ENCODE measurements at regions not wholly inside any gene's neighbourhood (a gene's known extent, or its start where the extent isn't known, plus 50 kb on each side); places are given as distances from the start of the nearest gene placed in this dataset.

DNA sequence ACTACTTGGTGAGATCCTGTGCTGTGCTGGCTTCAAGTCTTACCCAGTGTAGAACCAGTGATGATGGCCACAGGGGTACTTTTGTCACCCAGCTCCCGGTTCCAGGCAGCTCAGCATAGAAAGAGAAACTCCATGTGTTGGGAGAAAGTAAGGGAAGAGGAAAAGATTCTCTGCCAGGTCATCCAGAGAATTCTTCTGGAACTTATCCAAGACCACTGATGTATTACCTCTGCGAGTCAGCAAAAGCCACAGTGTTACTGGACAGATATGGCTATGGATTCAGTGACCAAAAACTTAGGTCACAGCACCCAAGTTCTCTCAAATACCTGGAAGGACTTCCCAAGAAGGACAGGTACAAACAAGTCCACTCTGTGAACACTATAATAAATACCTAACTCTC lies 399.5 kb upstream of the MIR17HG start:
- Histone ChIP-seq H3K4me3 (no peak overlapping the region), H3K36me3 (no peaks in the 10 kb centered on the region), H3K9me3 (peaks cover 0 to 3% (median 0%) of the 10 kb centered on the region in 4 donors), H3K4me1 (no peaks in the 10 kb centered on the region), H3K27me3 (no peaks in the 10 kb centered on the region), H3K27ac (no peak overlapping the region)
- no peak for DNase-seq
- WGBS, 2 donors: 73 to 84% methylated on average over 2 of the region's 2 CpGs
- intact Hi-C loops (cut with DNase I): no loop called here
- TF ChIP-seq POLR2AphosphoS5 (IDR thresholded peaks at IDR 0.05) (no peak), EP300 (IDR thresholded peaks at IDR 0.05) (no peak), POLR2A (IDR thresholded peaks at IDR 0.05) (no peak)
- TF ChIP-seq, protein P1, sequence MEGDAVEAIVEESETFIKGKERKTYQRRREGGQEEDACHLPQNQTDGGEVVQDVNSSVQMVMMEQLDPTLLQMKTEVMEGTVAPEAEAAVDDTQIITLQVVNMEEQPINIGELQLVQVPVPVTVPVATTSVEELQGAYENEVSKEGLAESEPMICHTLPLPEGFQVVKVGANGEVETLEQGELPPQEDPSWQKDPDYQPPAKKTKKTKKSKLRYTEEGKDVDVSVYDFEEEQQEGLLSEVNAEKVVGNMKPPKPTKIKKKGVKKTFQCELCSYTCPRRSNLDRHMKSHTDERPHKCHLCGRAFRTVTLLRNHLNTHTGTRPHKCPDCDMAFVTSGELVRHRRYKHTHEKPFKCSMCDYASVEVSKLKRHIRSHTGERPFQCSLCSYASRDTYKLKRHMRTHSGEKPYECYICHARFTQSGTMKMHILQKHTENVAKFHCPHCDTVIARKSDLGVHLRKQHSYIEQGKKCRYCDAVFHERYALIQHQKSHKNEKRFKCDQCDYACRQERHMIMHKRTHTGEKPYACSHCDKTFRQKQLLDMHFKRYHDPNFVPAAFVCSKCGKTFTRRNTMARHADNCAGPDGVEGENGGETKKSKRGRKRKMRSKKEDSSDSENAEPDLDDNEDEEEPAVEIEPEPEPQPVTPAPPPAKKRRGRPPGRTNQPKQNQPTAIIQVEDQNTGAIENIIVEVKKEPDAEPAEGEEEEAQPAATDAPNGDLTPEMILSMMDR (IDR thresholded peaks at IDR 0.05): no peak

DNA sequence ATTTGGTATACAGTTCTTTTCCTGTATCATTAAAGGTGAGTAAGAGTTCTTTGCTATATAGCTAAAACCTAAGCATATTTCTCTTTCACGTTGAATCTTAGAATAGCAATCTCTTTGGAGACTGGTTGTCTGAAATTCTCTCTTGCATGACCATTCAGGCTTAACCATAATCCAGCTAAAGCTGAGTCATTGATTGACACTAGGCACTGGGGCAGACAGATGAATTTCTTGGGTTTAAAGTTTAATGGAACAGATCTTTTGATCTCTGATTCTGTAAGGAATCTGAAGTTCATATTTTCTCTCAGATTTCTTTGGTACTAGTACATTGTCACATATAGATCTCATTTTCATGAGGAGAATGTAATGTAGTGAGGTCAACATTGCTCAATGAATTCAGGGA lies 397.3 kb upstream of the MIR17HG start:
- H3K36me3 ChIP-seq: no peaks in the 10 kb centered on the region
- no peaks in the 10 kb centered on the region for H3K4me1 ChIP-seq
- H3K9me3 ChIP-seq: peaks cover 0 to 3% (median 0%) of the 10 kb centered on the region in 4 donors
- 86 to 91% methylated on average over 1 of the region's 1 CpG for WGBS, 2 donors
- intact Hi-C loops (cut with DNase I): no loop called here
- TF ChIP-seq POLR2A (IDR thresholded peaks at IDR 0.05): no peak
- TF ChIP-seq POLR2AphosphoS5 (IDR thresholded peaks at IDR 0.05): no peak
- TF ChIP-seq, protein P1 (IDR thresholded peaks at IDR 0.05): no peak
- no peak for TF ChIP-seq EP300 (IDR thresholded peaks at IDR 0.05)
- DNase-seq: no peak
- no peak overlapping the region for H3K27ac ChIP-seq
- no peaks in the 10 kb centered on the region for H3K27me3 ChIP-seq
- no peak overlapping the region for H3K4me3 ChIP-seq

DNA sequence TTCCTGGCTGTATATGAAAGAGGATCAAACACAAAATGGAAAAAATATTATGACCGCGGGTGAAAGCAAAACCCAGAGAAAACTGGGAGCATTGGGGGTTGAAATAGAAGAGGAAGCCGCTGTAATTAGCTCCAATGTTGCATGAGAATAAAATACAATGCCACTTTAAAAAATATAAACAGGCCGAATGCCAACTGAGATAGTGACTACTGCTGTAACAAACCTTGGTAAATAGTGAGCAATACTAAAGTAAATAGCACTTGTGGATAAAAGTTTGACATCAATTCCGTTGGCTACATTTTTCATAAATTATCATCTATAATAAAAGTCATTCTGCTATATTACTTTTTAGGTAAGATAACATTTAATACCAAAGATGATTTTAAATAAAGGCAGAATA lies 395.8 kb upstream of the MIR17HG start:
- intact Hi-C loops (cut with DNase I): no loop called here
- Histone ChIP-seq H3K27me3 (no peaks in the 10 kb centered on the region), H3K36me3 (no peaks in the 10 kb centered on the region), H3K4me1 (no peaks in the 10 kb centered on the region), H3K9me3 (peaks cover 0 to 3% (median 0%) of the 10 kb centered on the region in 4 donors), H3K4me3 (no peak overlapping the region), H3K27ac (no peak overlapping the region)
- WGBS, 2 donors: 50 to 75% methylated on average over 5 of the region's 5 CpGs
- TF ChIP-seq POLR2A (IDR thresholded peaks at IDR 0.05): no peak
- TF ChIP-seq POLR2AphosphoS5 (IDR thresholded peaks at IDR 0.05): no peak
- TF ChIP-seq EP300 (IDR thresholded peaks at IDR 0.05): no peak
- TF ChIP-seq, protein P1 (IDR thresholded peaks at IDR 0.05): no peak
- DNase-seq: no peak

DNA sequence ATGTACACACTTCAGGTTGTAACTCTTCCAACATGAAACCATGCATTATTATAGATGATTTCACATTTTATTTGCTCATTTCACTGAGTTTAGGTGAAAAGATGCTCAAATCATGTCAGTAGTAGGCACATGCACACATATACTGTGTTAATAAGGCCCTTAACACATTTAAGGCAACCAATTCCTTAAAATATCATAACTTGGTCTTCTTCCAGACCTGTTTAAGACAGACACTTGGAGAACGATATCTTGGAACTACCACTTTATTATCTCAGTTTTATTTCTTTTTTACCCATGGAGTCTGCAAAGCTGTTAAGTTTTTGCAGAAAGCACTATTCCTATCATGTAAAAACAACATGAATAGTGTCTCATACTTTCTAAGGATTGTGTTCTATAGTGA lies 395.2 kb upstream of the MIR17HG start:
- intact Hi-C loops (cut with DNase I): no loop called here
- no peak for TF ChIP-seq POLR2A (IDR thresholded peaks at IDR 0.05)
- TF ChIP-seq, protein P1 (IDR thresholded peaks at IDR 0.05): no peak
- TF ChIP-seq EP300 (IDR thresholded peaks at IDR 0.05): no peak
- TF ChIP-seq POLR2AphosphoS5 (IDR thresholded peaks at IDR 0.05): no peak
- Histone ChIP-seq H3K27ac (no peak overlapping the region), H3K36me3 (no peaks in the 10 kb centered on the region), H3K27me3 (no peaks in the 10 kb centered on the region), H3K4me3 (no peak overlapping the region), H3K9me3 (peaks cover 0 to 3% (median 0%) of the 10 kb centered on the region in 4 donors), H3K4me1 (no peaks in the 10 kb centered on the region)
- 61 to 84% methylated on average over 1 of the region's 1 CpG for WGBS, 2 donors
- DNase-seq: no peak

DNA sequence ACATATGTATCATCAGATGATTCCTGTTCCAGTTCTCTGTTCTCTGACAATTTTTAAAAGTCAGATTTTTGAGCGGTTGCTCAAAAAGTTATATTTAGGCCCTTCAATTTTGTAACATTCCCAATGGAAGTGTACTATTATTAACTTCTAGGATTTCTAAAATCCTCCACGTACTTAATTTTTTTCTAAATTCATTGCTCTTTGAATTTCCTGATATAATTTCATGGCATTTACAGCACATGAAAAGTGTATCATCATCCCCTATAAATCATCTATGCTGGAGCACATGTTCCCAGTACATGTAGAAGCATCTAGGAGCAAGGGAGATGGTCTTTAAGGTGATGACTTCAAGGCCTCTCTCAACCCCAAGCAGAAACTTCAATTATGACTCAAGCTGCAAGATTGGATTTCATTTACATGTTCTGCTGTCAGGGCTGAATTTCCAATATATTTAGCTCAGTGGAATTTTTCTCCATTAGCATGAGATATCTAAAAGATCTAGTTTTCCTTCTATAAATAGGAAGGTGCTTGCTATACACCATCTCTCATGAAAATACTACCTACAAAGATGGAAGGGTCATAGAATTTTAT lies 392.8 kb upstream of the MIR17HG start:
- WGBS, 2 donors: 92 to 93% methylated on average over 2 of the region's 2 CpGs
- no peak for DNase-seq
- TF ChIP-seq, protein P1 (IDR thresholded peaks at IDR 0.05): no peak
- TF ChIP-seq EP300 (IDR thresholded peaks at IDR 0.05): no peak
- no peak for TF ChIP-seq POLR2AphosphoS5 (IDR thresholded peaks at IDR 0.05)
- TF ChIP-seq POLR2A (IDR thresholded peaks at IDR 0.05): no peak

More for the DNA sequence above, 392.8 kb upstream of the MIR17HG start:
- intact Hi-C loops (cut with DNase I): no loop called here
- no peak overlapping the region for H3K4me3 ChIP-seq
- H3K9me3 ChIP-seq: no peaks in the 10 kb centered on the region
- H3K4me1 ChIP-seq: no peaks in the 10 kb centered on the region
- H3K27ac ChIP-seq: no peak overlapping the region
- no peaks in the 10 kb centered on the region for H3K27me3 ChIP-seq
- H3K36me3 ChIP-seq: no peaks in the 10 kb centered on the region

Data from sigmoid colon (tissue), 6 donors.